HG03066 (cell line): ENCODE measurements at regions not wholly inside any gene's neighbourhood (a gene's known extent, or its start where the extent isn't known, plus 50 kb on each side); places are given as distances from the start of the nearest gene placed in this dataset.
"Not testable (repeated sequence)": the region's sequence is repeated elsewhere in the genome, so short reads cannot be mapped to it uniquely, and the experiment has no call there.

Experiments
- ATAC-seq: cut with Tn5 transposase; IDR thresholded peaks from one replicate; pipeline ENCODE4 v1.9.1; 2021; ENCODE audit warnings: low read depth; ENCODE audit not compliant: unreplicated experiment

GRCh38 chr12:9415898-9416297, 191.8 kb downstream of the KLRB1 start:
- not testable (repeated sequence) for ATAC-seq

- not testable (repeated sequence) for ATAC-seq
These were observed 193.9 kb downstream of the KLRB1 start for GRCh38 chr12:9413862-9414261.

GRCh38 chr12:9412459-9412858, 195.3 kb downstream of the KLRB1 start:
- not testable (repeated sequence) for ATAC-seq

- ATAC-seq = not testable (repeated sequence)
These were observed 196.0 kb downstream of the KLRB1 start for GRCh38 chr12:9411616-9412268.

GRCh38 chr12:9407425-9407748, 199.2 kb upstream of the PZP start:
- ATAC-seq = not testable (repeated sequence)

- no peak for ATAC-seq
These were observed 198.6 kb upstream of the PZP start for GRCh38 chr12:9406564-9407424.

GRCh38 chr12:9405886-9406563, 197.8 kb upstream of the PZP start:
- no peak for ATAC-seq

GRCh38 chr12:9404469-9405260, 196.5 kb upstream of the PZP start:
- ATAC-seq = no peak

GRCh38 chr12:9404031-9404430, 195.8 kb upstream of the PZP start:
- ATAC-seq = no peak

- ATAC-seq = not testable (repeated sequence)
These were observed 194.3 kb upstream of the PZP start for GRCh38 chr12:9402432-9403040.

GRCh38 chr12:9396367-9396766, 188.2 kb upstream of the PZP start:
- not testable (repeated sequence) for ATAC-seq

GRCh38 chr12:9395220-9395619, 187.0 kb upstream of the PZP start:
- not testable (repeated sequence) for ATAC-seq

GRCh38 chr12:9392842-9393241, 184.6 kb upstream of the PZP start:
- no peak for ATAC-seq

GRCh38 chr12:9391815-9392214, 183.6 kb upstream of the PZP start:
- no peak for ATAC-seq

- no peak for ATAC-seq
These were observed 182.6 kb upstream of the PZP start for GRCh38 chr12:9390761-9391160.

- no peak for ATAC-seq
These were observed 181.6 kb upstream of the PZP start for GRCh38 chr12:9389796-9390195.

GRCh38 chr12:9388379-9388778, 180.2 kb upstream of the PZP start:
- ATAC-seq = no peak

GRCh38 chr12:9387450-9387849, 179.3 kb upstream of the PZP start:
- no peak for ATAC-seq

GRCh38 chr12:9383585-9383984, 175.4 kb upstream of the PZP start:
- ATAC-seq = no peak

GRCh38 chr12:9381619-9382018, 173.4 kb upstream of the PZP start:
- ATAC-seq = no peak
